Neural cell (in vitro differentiated cells): ENCODE measurements at regions not wholly inside any gene's neighbourhood (a gene's known extent, or its start where the extent isn't known, plus 50 kb on each side); places are given as distances from the start of the nearest gene placed in this dataset.

ENCODE experiments used
- H2AFZ ChIP-seq: fragments of 200-600, 300-800 bp; sonication (generic), shearing (Covaris generic); 2 replicates; pipeline ENCODE4 v1.6.0; 2014; ENCODE audit warnings: low read depth, mild to moderate bottlenecking, antibody characterized with exemption, low read length, moderate library complexity
- H3F3A ChIP-seq: fragments of 200-600 bp; shearing (Covaris generic); 2 replicates; pipeline ENCODE4 v1.6.1; 2016; ENCODE audit warnings: mild to moderate bottlenecking, moderate library complexity, mixed read lengths, antibody characterized with exemption, low read length; ENCODE audit not compliant: insufficient read depth, poor library complexity, severe bottlenecking
- H3K27ac ChIP-seq: fragments of 200-600, 300-800 bp; sonication (generic), shearing (Covaris generic); 2 replicates; pipeline ENCODE4 v1.5.1; 2014; ENCODE audit warnings: mild to moderate bottlenecking, low read length, moderate library complexity
- H3K27me3 ChIP-seq: fragments of 300-800, 200-600 bp; sonication (generic), shearing (Covaris generic); 2 replicates; pipeline ENCODE4 v1.6.0; 2014; ENCODE audit warnings: mild to moderate bottlenecking, low read depth, low read length, moderate library complexity; ENCODE audit not compliant: insufficient read depth
- H3K36me3 ChIP-seq: fragments of 300-800, 200-600 bp; sonication (generic), shearing (Covaris generic); 2 replicates; pipeline ENCODE4 v1.5.1; 2014; ENCODE audit warnings: mild to moderate bottlenecking, antibody characterized with exemption, low read length, moderate library complexity; ENCODE audit not compliant: insufficient read depth
- H3K4me2 ChIP-seq: fragments of 300-800, 200-600 bp; sonication (generic), shearing (Covaris generic); 2 replicates; pipeline ENCODE4 v1.6.0; 2014; ENCODE audit warnings: mild to moderate bottlenecking, low read length
- H3K4me3 ChIP-seq: fragments of 300-800, 200-600 bp; sonication (generic), shearing (Covaris generic); 2 replicates; pipeline ENCODE4 v1.5.1; 2014; ENCODE audit warnings: mild to moderate bottlenecking, low read length, moderate library complexity
- H3K79me2 ChIP-seq: fragments of 200-600 bp; shearing (Covaris generic); replicated peaks from 2 replicates; pipeline ENCODE4 v1.6.0; 2014; ENCODE audit warnings: mild to moderate bottlenecking, low read length, moderate library complexity; ENCODE audit not compliant: insufficient read depth
- H3K9ac ChIP-seq: fragments of 300-800, 200-600 bp; sonication (generic), shearing (Covaris generic); 2 replicates; pipeline ENCODE4 v1.6.1; 2016; ENCODE audit warnings: mild to moderate bottlenecking, low read length, mixed read lengths
- H3K9me2 ChIP-seq: fragments of 200-600 bp; shearing (Covaris generic); 2 replicates; pipeline ENCODE4 v1.6.1; 2016; ENCODE audit warnings: mild to moderate bottlenecking, low read length, mixed read lengths; ENCODE audit not compliant: insufficient read depth
- H3K9me3 ChIP-seq: fragments of 200-600, 300-800 bp; sonication (generic), shearing (Covaris generic); 2 replicates; pipeline ENCODE4 v1.6.1; 2016; ENCODE audit warnings: mild to moderate bottlenecking, mixed run types, low read length, moderate library complexity, mixed read lengths
- H4K20me1 ChIP-seq: fragments of 200-600 bp; shearing (Covaris generic); 2 replicates; pipeline ENCODE4 v1.6.1; 2016; ENCODE audit warnings: mild to moderate bottlenecking, mixed run types; ENCODE audit not compliant: insufficient read depth
- CTCF ChIP-seq: fragments of 450-650 bp; IDR thresholded peaks from 2 replicates; pipeline ENCODE4 v1.5.1; 2014; ENCODE audit warnings: antibody characterized with exemption, mild to moderate bottlenecking, moderate library complexity; ENCODE audit not compliant: poor library complexity, severe bottlenecking
- EP300 ChIP-seq: fragments of 450-650 bp; conservative IDR thresholded peaks from 2 replicates; pipeline ENCODE4 v1.6.1; 2014; ENCODE audit warnings: antibody characterized with exemption, mild to moderate bottlenecking, moderate library complexity; ENCODE audit not compliant: poor library complexity, severe bottlenecking
- EZH2 ChIP-seq: fragments of 200-600, 300-800 bp; shearing (Covaris generic), sonication (generic); IDR thresholded peaks from 2 replicates; pipeline ENCODE4 v1.6.1; 2014; ENCODE audit warnings: antibody characterized with exemption, low read length, borderline replicate concordance, mild to moderate bottlenecking; ENCODE audit not compliant: insufficient read depth, poor library complexity, severe bottlenecking
- MXI1 ChIP-seq: fragments of 450-650 bp; conservative IDR thresholded peaks from 2 replicates; pipeline ENCODE4 v1.6.1; 2014; ENCODE audit warnings: antibody characterized with exemption, mild to moderate bottlenecking; ENCODE audit not compliant: poor library complexity, severe bottlenecking
- POLR2AphosphoS5 ChIP-seq: IDR thresholded peaks from 2 replicates; pipeline ENCODE4 v1.6.1; 2012
- RAD21 ChIP-seq: fragments of 450-650 bp; conservative IDR thresholded peaks from 2 replicates; pipeline ENCODE4 v1.6.1; 2014; ENCODE audit warnings: antibody characterized with exemption, mild to moderate bottlenecking, moderate library complexity
- REST ChIP-seq: IDR thresholded peaks from 2 replicates; pipeline ENCODE4 v1.6.1; 2012; ENCODE audit warnings: borderline replicate concordance
- SMC3 ChIP-seq: fragments of 450-650 bp; conservative IDR thresholded peaks from 2 replicates; pipeline ENCODE4 v1.6.1; 2014; ENCODE audit warnings: antibody characterized with exemption, mild to moderate bottlenecking, moderate library complexity; ENCODE audit not compliant: poor library complexity
- TAF1 ChIP-seq: IDR thresholded peaks from 2 replicates; pipeline ENCODE4 v1.6.1; 2012; ENCODE audit warnings: low read depth

- Histone ChIP-seq H3K4me3 (no peak overlapping the region), H3K9me3 (no peaks in the 10 kb centered on the region), H3K4me2 (no peak overlapping the region), H3F3A (no peaks in the 10 kb centered on the region), H3K27me3 (no peaks in the 10 kb centered on the region), H3K36me3 (no peaks in the 10 kb centered on the region), H3K9me2 (no peaks in the 10 kb centered on the region), H3K27ac (peak overlapping the region; percentile 64), H4K20me1 (no peaks in the 10 kb centered on the region), H3K9ac (no peak overlapping the region), H3K79me2 (no peaks in the 10 kb centered on the region), H2AFZ (no peak overlapping the region)
- TF ChIP-seq POLR2AphosphoS5 (peak; percentile 69), CTCF (no peak), EP300 (peak; percentile 95)
Measured at GRCh38 chr13:85519363-85519762, 279.9 kb downstream of the SLITRK6 start.

GRCh38 chr13:85512421-85512820 lies 286.8 kb downstream of the SLITRK6 start:
- Histone ChIP-seq H3K36me3 (no peaks in the 10 kb centered on the region), H4K20me1 (no peaks in the 10 kb centered on the region), H3K4me2 (no peak overlapping the region), H3F3A (no peaks in the 10 kb centered on the region), H3K27me3 (no peaks in the 10 kb centered on the region), H3K27ac (no peak overlapping the region), H3K9me3 (no peaks in the 10 kb centered on the region), H2AFZ (no peak overlapping the region), H3K4me3 (no peak overlapping the region), H3K9ac (no peak overlapping the region), H3K9me2 (no peaks in the 10 kb centered on the region), H3K79me2 (no peaks in the 10 kb centered on the region)
- TF ChIP-seq RAD21 = no peak
- TF ChIP-seq TAF1 = no peak
- no peak for TF ChIP-seq MXI1
- no peak for TF ChIP-seq POLR2AphosphoS5
- no peak for TF ChIP-seq EZH2
- no peak for TF ChIP-seq REST
- no peak for TF ChIP-seq CTCF
- TF ChIP-seq SMC3 = no peak
